ENCODE measurements at regions not wholly inside any gene's neighbourhood (a gene's known extent, or its start where the extent isn't known, plus 50 kb on each side); places are given as distances from the start of the nearest gene placed in this dataset.
A peak's percentile ranks its signal among the peaks of the same experiment; 100 is the strongest.
"Not testable (repeated sequence)": the region's sequence is repeated elsewhere in the genome, so short reads cannot be mapped to it uniquely, and the experiment has no call there.

DNA sequence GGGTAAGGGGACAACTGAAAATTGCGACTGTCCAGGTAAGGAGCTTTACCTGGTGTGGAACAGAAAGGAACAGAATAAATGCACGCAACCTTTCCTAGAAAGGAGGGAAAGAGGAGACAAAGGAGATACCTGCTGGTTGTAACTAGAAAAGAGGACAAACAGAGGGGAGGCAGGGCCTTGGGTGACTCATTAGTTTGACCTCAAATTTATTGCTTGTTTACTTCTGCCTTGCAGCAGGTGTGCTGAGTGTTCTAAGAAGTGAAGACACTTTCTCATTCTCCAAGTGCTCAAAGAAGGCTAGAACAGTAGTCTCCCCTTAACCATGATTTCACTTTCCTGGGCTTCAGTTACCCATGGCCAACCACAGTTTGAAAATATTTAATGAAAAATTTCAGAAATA is 123.1 kb upstream of the BOD1L1 start:
- intact Hi-C loops (cut with DNase I) = no loop called here

DNA sequence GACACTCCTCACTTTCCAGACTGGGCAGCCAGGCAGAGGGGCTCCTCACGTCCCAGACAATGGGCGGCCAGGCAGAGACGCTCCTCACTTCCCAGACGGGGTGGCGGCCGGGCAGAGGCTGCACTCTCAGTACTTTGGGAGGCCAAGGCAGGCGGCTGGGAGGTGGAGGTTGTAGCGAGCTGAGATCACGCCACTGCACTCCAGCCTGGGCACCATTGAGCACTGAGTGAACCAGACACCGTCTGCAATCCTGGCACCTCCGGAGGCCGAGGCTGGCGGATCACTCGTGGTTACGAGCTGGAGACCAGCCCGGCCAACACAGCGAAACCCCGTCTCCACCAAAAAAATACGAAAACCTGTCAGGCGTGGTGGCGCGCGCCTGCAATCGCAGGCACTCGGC is 134.1 kb upstream of the BOD1L1 start:
- DNase-seq; intact Hi-C loops (cut with DNase I): not testable (repeated sequence)

More for the DNA sequence above, 123.1 kb upstream of the BOD1L1 start:
- DNase-seq = no peak

DNA sequence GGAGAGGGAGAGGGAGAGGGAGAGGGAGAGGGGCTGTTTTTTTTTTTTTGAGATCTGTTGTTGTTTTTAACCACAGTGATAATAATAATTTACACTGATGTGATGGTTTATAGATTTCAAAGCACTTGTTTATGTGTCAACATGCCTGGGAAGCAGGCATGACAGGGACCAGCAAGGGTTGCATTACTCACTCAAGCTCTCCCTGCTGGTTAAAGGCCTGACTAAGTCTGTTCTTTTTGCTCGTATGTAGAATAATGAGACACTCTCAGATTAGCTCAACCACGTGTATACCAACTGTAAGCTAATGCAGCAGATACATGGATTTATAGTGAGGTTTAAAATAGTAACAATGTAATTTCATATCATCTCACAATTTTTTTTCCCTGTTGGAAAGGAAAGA is 134.6 kb upstream of the BOD1L1 start:
- intact Hi-C loops (cut with DNase I) = no loop called here
- DNase-seq = no peak

DNA sequence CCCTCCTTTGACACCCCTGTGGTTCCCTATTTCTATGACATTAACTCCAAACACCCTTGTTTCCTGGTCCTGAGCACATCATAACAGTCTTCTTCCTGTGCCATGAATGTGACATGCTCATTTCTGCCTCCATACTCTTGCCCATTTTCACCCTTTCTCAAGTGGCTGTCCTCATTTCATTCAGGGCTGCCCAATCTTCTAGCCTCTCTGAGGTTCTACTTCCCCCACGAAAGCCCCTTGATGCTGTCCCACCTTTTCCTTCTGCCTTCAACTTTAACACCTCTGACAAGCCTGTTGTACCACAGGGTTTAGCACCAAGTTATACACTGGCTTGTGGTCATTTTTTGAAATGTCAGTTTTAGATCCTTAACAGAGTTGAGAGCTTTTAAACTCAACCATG is 136.2 kb upstream of the BOD1L1 start:
- intact Hi-C loops (cut with DNase I) = no loop called here
- DNase-seq = no peak

DNA sequence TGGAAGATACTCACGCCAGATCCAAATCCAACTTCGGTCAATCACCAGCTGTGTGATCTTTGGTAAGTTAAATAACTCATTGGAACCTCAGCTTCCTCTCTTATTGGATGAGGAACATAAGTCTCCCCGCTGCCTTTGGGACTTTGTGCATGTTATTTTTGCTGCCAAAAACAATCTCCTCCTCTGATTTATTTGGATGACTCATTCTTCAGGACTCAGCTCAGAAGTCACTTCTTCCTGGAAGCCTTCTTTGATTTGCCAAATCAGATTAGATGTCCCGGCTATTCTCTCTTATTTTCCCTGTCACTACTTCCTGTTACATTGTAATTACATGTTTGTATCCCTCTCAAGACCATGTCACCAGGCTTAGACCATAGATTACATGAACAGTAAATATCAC is 138.0 kb upstream of the BOD1L1 start:
- no peak for DNase-seq
- intact Hi-C loops (cut with DNase I) = no loop called here

DNA sequence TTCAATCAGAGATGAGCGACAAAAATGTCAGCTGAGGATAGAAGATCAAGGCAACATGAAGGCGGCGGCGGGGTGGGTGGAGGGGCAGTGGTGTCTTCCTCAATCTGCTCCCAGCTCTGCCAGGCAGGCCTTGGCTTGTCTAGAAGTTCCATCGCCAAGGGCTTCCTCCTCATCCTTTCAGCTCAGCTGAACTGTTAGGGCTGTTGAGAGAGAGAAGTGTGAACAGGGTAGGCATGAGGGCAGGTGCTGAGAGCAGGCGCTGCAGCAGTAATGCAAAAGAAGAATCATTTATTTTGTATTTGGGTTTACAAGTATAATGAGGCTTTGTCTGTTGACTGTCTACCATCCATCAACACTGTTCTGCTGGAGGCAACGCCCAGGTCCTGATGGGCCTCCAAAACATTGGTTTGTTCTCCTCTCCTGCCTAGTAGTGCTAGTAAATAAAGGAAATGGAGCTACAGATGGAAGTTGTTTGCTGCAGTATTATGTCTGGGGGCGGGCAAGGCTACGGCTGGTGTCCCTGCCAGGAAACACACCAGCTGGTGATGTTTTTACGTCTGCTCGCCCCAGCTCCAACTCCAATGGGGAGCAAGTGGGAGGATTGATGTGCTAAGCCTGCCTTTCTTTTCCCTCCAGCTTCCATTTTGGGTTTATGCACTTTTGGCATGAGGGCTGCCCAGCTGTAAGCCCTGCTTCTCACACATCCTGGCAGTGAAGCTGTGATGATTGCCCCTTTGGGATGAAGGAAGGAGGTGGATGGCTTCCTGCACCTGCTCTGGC is 139.4 kb upstream of the BOD1L1 start:
- intact Hi-C loops (cut with DNase I) = no loop called here
- DNase-seq = no peak

DNA sequence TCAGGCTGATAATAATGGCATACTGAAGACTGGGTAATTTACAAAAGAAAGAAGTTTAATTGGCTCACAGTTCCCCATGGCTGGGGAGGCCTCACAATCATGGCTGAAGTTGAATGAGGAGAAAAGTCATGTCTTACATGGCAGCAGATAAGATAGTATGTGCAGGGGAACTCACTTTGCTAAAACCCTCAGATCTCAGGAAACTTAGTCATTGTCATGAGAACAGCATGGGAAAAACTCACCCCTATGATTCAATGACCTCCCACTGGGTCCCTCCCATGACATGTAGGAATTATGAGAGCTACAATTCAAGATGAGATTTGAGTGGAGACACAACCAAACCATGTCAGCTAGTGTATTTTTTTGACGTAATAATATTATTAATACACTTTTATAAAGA is 149.8 kb upstream of the BOD1L1 start:
- intact Hi-C loops (cut with DNase I) = no loop called here
- no peak for DNase-seq

DNA sequence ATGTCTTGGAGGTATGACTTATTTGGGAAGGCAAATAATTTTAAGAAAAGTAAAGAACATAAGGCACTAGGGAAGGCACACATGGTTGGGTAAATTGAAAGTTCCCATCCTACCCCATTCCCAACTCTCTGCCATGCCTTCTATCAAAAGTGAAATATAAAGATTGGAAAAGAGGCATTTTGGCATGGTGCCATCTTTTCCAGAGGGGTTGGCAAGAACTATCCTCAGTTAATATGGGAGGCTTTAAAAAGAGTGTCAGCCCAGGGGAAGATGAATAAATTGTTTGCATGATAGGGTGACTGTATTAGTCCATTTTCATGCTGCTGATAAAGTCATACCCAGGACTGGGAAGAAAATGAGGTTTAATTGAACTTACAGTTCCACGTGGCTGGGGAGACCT is 150.8 kb upstream of the BOD1L1 start:
- intact Hi-C loops (cut with DNase I) = no loop called here
- DNase-seq = no peak

DNA sequence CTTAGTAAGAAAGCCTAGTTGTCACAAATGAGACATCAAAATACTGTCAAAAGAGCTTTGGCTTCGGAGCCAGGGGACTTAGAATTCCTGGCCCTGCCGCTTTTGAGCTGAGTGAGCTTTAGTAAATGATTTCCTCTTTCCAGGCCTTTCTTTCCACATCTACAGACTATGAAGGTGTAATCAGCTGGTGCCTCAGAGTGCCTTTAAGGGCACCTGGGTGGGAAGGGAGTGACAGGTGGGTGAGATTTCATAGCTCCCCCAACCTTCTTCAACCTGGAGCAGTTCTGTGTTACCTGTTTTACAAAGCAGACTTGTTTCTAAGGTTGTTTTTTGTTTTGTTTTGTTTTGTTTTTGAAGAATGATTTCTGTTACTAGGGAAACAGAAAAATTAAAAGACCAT is 154.7 kb upstream of the BOD1L1 start:
- intact Hi-C loops (cut with DNase I) = no loop called here
- DNase-seq = no peak

DNA sequence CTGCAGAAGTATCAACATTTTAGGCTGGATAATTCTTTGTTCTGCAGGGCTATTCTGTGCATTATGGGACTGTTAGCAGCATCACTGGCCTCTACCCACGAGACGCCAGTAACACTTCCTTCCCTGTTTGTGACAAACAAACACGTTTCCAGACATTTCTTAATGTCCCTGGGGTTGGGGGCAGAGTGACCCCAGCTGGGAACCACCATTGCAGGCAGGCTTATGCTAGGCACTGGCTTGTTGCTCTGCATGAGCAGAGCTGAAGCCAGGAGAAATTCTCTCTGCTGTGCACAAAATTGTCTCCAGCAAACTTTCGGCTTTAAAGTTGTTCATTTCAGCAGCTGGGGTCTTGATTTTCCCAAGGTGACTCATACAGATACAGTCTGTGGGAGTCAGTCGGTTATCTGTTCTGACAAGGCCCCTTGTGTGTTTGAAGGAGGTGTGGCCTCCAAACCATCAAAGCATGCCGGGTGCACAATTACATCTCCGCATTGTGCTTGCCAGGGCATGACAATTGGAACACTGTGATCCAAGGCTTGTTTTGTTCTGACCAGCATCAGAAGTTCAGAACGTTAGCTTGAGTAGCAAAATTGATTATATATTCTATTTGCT is 156.4 kb upstream of the BOD1L1 start:
- intact Hi-C loops (cut with DNase I) = no loop called here
- DNase-seq = peak; percentile 43 to 93 (median 82)

DNA sequence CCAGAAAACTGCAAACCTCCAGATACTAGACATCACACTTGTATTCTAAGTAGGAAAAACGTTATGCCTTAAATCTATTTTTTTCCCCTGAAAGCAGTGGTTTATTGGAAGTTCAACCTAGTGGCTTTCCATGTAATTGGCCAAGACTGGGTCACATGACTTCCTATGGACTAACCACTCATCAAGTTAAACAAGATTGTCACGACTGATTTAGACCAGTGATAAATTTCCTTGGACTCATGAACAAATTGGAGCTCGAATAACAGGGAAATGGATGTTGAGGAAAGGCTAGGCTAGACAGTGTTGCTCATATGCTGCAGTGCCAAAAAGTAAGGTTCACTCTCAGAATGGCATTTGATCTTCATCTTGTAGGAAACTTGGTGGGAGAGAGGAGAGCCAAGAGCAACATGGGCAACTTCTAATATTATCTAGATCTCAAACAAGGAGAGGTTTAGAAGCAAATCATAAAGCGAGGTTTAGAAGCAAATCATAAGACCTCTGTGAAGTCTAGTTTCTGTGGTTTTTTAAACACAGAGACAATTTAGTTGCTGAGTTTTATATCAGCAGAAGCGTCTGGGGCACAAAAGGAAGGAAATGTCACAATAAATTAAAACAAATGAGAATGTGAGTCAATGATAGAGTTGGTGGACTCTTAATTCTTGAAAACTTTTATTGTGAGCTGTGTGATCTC is 165.6 kb upstream of the BOD1L1 start:
- DNase-seq = no peak
- intact Hi-C loops (cut with DNase I) = no loop called here

DNA sequence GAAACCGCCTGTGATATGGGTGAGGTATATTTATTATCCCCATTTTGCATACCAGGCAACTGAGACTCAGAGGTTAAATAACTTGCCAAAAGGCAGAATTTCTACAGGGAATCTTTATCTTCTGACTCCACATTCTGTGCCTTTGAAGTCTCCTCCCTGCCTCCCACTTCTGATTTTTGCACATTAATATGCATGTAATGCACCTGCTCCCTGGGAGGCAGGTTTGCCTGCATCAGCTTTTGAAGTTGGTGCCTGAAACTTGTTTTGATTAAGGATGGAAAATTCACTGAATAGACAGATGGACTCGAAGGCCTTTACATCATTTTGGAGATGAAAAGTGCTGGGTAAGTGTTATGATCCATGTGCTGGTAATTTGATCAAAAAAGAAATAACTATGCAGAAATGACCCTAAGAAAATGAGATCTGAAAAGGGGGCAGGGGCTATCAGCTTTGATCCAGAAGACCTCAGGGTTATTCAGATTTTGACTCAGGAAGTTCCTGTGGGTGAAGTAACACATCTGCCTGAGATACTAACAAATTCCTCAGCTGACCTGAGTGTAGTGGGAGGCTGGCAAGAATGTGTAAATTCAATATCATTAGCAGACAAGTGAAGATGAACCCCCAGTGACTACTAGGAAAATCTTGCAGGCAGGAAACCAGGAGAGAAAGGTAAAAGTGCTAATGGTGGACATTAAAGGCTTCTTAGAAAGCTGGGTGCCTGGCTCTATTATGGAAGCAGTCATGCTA is 167.5 kb upstream of the BOD1L1 start:
- DNase-seq = peak in 5 of 42 donors; percentile 14 to 53 (median 28)

DNA sequence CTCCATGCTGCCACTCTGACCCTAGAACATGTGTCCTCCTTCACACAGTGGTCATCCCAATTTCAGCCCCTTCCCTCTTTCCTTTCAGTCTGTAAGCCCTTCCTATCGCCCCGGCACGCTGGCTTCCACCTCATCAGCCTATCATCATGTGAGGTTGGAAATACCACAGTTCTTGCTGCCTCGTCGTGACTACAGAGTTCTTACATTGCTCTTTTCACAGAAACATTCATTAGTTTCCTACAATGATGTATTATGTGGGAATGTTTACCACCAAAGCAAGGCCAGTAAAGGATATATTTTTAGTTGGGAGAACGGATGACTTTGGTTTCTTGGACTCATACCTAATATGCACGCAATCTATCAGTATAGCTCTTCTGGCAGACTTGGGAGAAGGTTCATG is 169.5 kb upstream of the BOD1L1 start:
- intact Hi-C loops (cut with DNase I) = no loop called here
- no peak for DNase-seq

More for the DNA sequence above, 167.5 kb upstream of the BOD1L1 start:
- intact Hi-C loops (cut with DNase I) = no loop called here

DNA sequence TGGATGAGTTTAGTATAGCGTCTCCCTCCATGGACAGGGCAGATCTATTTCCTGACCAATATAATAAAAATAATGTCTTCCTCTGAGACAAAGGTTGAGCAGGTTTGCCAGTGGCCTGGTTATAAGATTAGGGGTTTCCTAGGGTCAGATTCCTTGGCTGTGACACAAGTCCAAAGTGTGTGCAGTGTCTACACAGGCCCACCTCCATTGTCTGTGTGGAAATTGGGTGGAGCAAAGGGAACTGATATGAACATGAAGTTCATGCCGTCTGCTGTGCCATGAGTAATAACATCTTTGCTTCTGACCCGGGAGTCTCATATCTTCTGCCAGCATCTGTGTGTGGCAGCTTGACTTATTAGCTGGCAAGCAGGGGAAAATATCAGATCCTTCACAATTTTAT is 187.7 kb upstream of the BOD1L1 start:
- DNase-seq = no peak
- intact Hi-C loops (cut with DNase I) = no loop called here

DNA sequence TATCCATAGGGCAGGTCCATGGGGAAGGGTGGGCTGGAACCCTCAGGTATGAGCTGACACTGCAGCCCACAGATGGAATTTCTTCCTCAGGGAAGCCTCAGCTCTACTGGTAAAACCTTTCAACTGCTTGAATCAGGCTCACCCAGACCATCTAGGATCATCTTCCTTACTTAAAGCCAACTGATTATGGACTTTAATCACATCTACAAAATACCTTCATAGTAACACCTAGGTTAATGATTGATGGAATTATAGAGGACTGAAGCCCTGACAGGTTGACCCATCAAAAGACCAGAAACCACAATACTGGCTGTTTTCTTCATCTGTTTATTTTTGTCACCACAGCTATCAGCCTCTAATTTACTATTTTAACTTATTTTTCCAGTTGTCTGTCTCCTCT is 188.9 kb upstream of the BOD1L1 start:
- intact Hi-C loops (cut with DNase I) = no loop called here
- DNase-seq = no peak

DNA sequence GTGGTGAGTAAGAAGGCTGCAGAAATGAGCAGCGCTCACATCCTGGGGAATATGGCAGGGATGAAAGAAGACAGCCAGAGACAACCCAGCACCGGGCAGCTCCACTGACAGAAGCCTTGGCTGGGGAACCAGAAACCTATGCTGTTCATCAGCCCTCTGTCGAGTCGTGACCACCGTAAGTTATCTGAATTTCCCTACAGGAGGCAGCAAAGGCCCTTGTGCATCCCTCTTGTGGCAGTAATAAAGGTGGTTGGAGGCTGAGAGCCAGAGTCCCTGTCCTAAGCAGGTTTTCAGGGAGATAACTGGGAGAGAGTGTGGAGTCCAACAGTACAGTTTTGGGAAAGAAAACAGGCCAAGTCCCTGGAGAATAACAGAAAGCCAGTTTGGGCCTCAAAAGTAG is 194.0 kb upstream of the BOD1L1 start:
- intact Hi-C loops (cut with DNase I) = no loop called here
- DNase-seq = no peak

DNA sequence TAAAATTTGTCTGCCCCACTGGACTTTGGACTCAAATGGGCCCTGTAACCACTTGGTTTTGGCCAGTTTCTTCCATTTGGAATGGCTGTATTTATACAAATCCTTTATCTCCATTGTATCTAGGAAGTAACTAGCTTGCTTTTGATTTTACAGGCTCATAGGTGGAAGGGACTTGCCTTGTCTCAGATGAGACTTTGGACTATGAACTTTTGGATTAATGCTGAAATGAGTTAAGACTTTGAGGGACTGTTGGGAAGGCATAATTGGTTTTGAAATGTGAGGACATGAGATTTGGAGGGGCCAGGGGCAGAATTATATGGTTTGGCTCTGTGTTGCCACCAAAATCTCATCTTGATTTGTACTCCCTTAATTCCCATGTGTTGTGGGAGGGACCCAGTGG is 198.3 kb upstream of the BOD1L1 start:
- intact Hi-C loops (cut with DNase I); DNase-seq: not testable (repeated sequence)

DNA sequence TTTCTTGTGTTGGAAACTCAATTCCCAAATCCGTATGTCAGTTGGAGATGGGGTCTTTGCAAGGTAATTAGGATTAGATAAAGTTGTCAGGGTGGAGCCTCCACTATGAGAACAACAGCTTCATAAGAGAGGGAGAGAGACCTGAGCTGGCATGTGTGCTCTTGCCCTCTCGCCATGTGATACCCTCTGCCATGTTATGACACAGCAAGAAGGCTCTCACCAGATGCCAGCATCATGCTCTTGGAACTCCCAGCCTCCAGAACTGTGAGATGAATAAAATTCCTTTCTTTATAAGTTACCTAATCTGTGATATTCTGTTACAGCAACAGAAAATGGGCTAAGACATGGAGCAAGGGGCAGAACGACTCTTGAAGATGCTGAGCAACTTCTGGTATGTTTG is 201.9 kb upstream of the BOD1L1 start:
- intact Hi-C loops (cut with DNase I) = no loop called here
- no peak for DNase-seq

DNA sequence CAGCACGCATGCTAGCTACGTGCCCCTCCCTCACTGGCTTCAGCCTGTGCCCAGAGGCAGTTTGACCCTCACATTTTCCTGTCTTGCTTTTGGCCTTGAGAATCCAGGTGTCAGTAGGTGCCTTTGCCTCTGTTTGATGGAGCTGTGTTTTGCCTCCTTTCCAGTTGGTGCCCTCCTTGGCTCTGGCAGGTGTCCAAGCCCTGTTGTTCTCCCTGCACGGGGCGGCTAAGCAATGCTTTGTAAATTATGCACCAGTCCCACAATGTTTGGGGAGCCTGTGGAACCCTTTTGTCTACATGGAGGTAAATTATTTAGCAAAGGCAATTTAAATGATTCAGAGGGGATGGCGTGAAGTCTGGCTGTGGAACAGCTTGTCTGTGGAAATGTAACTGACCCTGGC is 202.9 kb upstream of the BOD1L1 start:
- peak in 9 of 42 donors; percentile 12 to 46 (median 28) for DNase-seq
- intact Hi-C loops (cut with DNase I) = no loop called here
